ENCODE measurements at regions not wholly inside any gene's neighbourhood (a gene's known extent, or its start where the extent isn't known, plus 50 kb on each side); places are given as distances from the start of the nearest gene placed in this dataset.

- peak; percentile 8 for DNase-seq (ENCODE audit: low read depth)
Observed at GRCh38 chr7:28293527-28293835, 112.9 kb upstream of the JAZF1 start.

- peak; percentile 70 for DNase-seq (ENCODE audit: low read depth)
Observed at GRCh38 chr7:28296571-28297483, 115.5 kb upstream of the CREB5 start.

- no peak for DNase-seq (ENCODE audit: low read depth)
Observed at GRCh38 chr7:28297801-28298459, 114.4 kb upstream of the CREB5 start.

GRCh38 chr7:28298870-28299518 lies 113.3 kb upstream of the CREB5 start:
- peak; percentile 72 for DNase-seq (ENCODE audit: low read depth)

GRCh38 chr7:28299556-28299955 lies 112.8 kb upstream of the CREB5 start:
- DNase-seq (ENCODE audit: low read depth) = no peak

GRCh38 chr7:28300488-28300887 lies 111.8 kb upstream of the CREB5 start:
- no peak for DNase-seq (ENCODE audit: low read depth)

- peak; percentile 35 for DNase-seq (ENCODE audit: low read depth)
Observed at GRCh38 chr7:28301148-28301641, 111.1 kb upstream of the CREB5 start.

GRCh38 chr7:28304290-28304689 lies 108.0 kb upstream of the CREB5 start:
- DNase-seq (ENCODE audit: low read depth) = no peak

- DNase-seq (ENCODE audit: low read depth) = no peak
Observed at GRCh38 chr7:28309704-28310459, 102.4 kb upstream of the CREB5 start.

- no peak for DNase-seq (ENCODE audit: low read depth)
Observed at GRCh38 chr7:28310460-28310848, 101.9 kb upstream of the CREB5 start.

GRCh38 chr7:28311670-28312069 lies 100.6 kb upstream of the CREB5 start:
- DNase-seq (ENCODE audit: low read depth) = no peak

GRCh38 chr7:28312948-28313347 lies 99.4 kb upstream of the CREB5 start:
- no peak for DNase-seq (ENCODE audit: low read depth)

GRCh38 chr7:28314841-28315240 lies 97.5 kb upstream of the CREB5 start:
- DNase-seq (ENCODE audit: low read depth) = no peak

GRCh38 chr7:28315565-28316410 lies 96.5 kb upstream of the CREB5 start:
- DNase-seq (ENCODE audit: low read depth) = peak; percentile 34

GRCh38 chr7:28316489-28316888 lies 95.8 kb upstream of the CREB5 start:
- peak; percentile 40 for DNase-seq (ENCODE audit: low read depth)

GRCh38 chr7:28318101-28318762 lies 94.1 kb upstream of the CREB5 start:
- DNase-seq (ENCODE audit: low read depth) = peak; percentile 21

GRCh38 chr7:28323833-28324232 lies 88.5 kb upstream of the CREB5 start:
- DNase-seq (ENCODE audit: low read depth) = no peak

- DNase-seq (ENCODE audit: low read depth) = no peak
Observed at GRCh38 chr7:28328146-28328545, 84.2 kb upstream of the CREB5 start.

- DNase-seq (ENCODE audit: low read depth) = no peak
Observed at GRCh38 chr7:28328822-28329660, 83.3 kb upstream of the CREB5 start.

Measured in ELR (cell line).